HEK293T (cell line): ENCODE measurements at regions not wholly inside any gene's neighbourhood (a gene's known extent, or its start where the extent isn't known, plus 50 kb on each side); places are given as distances from the start of the nearest gene placed in this dataset.

ENCODE experiments used
- CTCF ChIA-PET: fragments of 350-600 bp; formaldehyde crosslinking; extraction: SDS; loops from one replicate; lab custom pipeline; 2021; ENCODE audit warnings: antibody characterized with exemption, inconsistent platforms; lab: Yijun Ruan, JAX
- POLR2A ChIA-PET: fragments of 350-600 bp; formaldehyde crosslinking; extraction: SDS; loops from one replicate; lab custom pipeline; 2020; ENCODE audit warnings: antibody characterized with exemption, inconsistent platforms; lab: Yijun Ruan, JAX
- DNase-seq: peaks from one replicate; pipeline ENCODE4 v3.0.0; 2012; ENCODE audit warnings: mixed read lengths; ENCODE audit errors: extremely low spot score
- ARNT ChIP-seq: fragments of 450-650 bp; IDR thresholded peaks from 2 replicates; pipeline ENCODE4 v1.6.1; 2017; ENCODE audit warnings: mild to moderate bottlenecking
- BHLHE40 ChIP-seq: fragments of 450-650 bp; IDR thresholded peaks from 2 replicates; pipeline ENCODE4 v1.6.1; 2016; ENCODE audit warnings: mild to moderate bottlenecking, moderate library complexity, borderline replicate concordance
- CTBP1 ChIP-seq: fragments of 450-650 bp; IDR thresholded peaks from 2 replicates; pipeline ENCODE4 v1.6.1; 2016; ENCODE audit warnings: borderline replicate concordance
- ELF4 ChIP-seq: fragments of 450-650 bp; IDR thresholded peaks from 2 replicates; pipeline ENCODE4 v1.6.1; 2017; ENCODE audit warnings: antibody characterized with exemption
- FOXA1 ChIP-seq: fragments of 450-650 bp; IDR thresholded peaks from 2 replicates; pipeline ENCODE4 v1.6.1; 2016; ENCODE audit warnings: mild to moderate bottlenecking
- FOXK2 ChIP-seq: fragments of 450-650 bp; IDR thresholded peaks from 2 replicates; pipeline ENCODE4 v1.6.1; 2016; ENCODE audit warnings: mild to moderate bottlenecking
- FOXM1 ChIP-seq: fragments of 450-650 bp; IDR thresholded peaks from 2 replicates; pipeline ENCODE4 v1.6.1; 2017; ENCODE audit warnings: mild to moderate bottlenecking, borderline replicate concordance
- HDGF ChIP-seq: fragments of 450-650 bp; IDR thresholded peaks from 2 replicates; pipeline ENCODE4 v1.6.1; 2017; ENCODE audit warnings: antibody characterized with exemption, borderline replicate concordance
- L3MBTL2 ChIP-seq: fragments of 450-650 bp; conservative IDR thresholded peaks from 2 replicates; pipeline ENCODE4 v1.6.1; 2016; ENCODE audit warnings: mild to moderate bottlenecking
- LEF1 ChIP-seq: fragments of 450-650 bp; IDR thresholded peaks from 2 replicates; pipeline ENCODE4 v1.6.1; 2017; ENCODE audit warnings: mild to moderate bottlenecking, borderline replicate concordance
- NFRKB ChIP-seq: fragments of 450-650 bp; IDR thresholded peaks from 2 replicates; pipeline ENCODE4 v1.6.1; 2016; ENCODE audit warnings: mild to moderate bottlenecking, moderate library complexity
- PKNOX1 ChIP-seq: fragments of 450-650 bp; IDR thresholded peaks from 2 replicates; pipeline ENCODE4 v1.6.1; 2016
- SP1 ChIP-seq: fragments of 450-650 bp; IDR thresholded peaks from 2 replicates; pipeline ENCODE4 v1.6.1; 2017
- SUZ12 ChIP-seq: fragments of 450-650 bp; IDR thresholded peaks from 2 replicates; pipeline ENCODE4 v1.6.1; 2016; ENCODE audit warnings: mild to moderate bottlenecking
- TARDBP ChIP-seq: fragments of 450-650 bp; IDR thresholded peaks from 2 replicates; pipeline ENCODE4 v1.6.1; 2016
- ZNF384 ChIP-seq: fragments of 450-650 bp; IDR thresholded peaks from 2 replicates; pipeline ENCODE4 v1.6.1; 2016

DNA sequence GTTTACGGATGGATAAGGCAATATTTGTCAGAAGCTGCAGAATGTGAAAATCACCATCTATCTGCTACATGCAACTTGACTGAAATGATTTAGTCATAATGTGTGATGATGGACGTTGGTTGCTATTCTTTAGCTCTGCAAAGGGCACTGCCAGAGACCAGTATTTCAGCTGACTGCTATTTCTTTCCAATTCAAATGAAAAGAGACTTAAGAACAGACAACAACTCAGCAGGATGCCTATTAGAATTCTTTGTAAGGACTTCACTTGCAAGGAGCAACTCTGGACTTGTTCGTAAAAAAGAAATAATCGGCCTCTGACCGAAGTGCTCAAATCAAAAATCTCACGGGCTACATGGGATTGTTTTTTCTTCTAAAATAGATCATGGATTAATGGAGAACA, 262.7 kb downstream of the DHX15 start:
- CTCF ChIA-PET = interaction anchor here (0.6 kb wide), 1 partner anchor 1427 kb away, joined by 3 read pairs; no protein-coding TSS in a partner anchor
- POLR2A ChIA-PET = no interaction called here
- no peak for DNase-seq
- TF ChIP-seq SUZ12 = no peak
- TF ChIP-seq ELF4 = no peak
- TF ChIP-seq L3MBTL2 = no peak
- TF ChIP-seq ZNF384 = no peak
- TF ChIP-seq CTBP1 = no peak
- TF ChIP-seq ARNT = no peak
- TF ChIP-seq TARDBP = no peak
- TF ChIP-seq LEF1 = no peak
- no peak for TF ChIP-seq PKNOX1
- TF ChIP-seq BHLHE40 = no peak
- no peak for TF ChIP-seq FOXA1
- TF ChIP-seq FOXK2 = no peak
- no peak for TF ChIP-seq SP1
- TF ChIP-seq NFRKB = no peak
- no peak for TF ChIP-seq FOXM1
- TF ChIP-seq HDGF = no peak

DNA sequence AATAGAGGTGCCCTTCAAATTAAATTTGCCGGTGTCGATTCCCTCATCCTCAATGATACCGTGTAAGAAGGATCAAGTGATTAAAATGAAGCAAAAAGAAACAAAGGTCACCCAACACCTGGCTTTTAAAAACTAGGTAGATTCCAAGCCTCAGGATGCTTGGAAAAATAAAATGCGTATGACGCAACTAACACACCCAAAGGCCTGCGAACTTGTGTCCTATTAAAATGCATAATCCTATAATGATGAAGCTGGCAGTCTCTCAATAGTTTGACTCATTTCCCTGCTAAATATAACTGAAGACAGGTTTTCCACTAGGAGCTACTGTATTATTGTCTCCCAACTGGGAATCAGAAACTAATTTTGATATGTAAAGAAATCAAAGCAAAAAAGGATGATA, 263.2 kb downstream of the DHX15 start:
- CTCF ChIA-PET = no interaction called here
- POLR2A ChIA-PET = no interaction called here
- no peak for DNase-seq
- TF ChIP-seq L3MBTL2 (no peak), ARNT (no peak), PKNOX1 (no peak), HDGF (no peak), FOXK2 (no peak), CTBP1 (no peak), FOXA1 (no peak), TARDBP (no peak), FOXM1 (no peak), LEF1 (no peak), ZNF384 (no peak), ELF4 (no peak), SP1 (no peak)

DNA sequence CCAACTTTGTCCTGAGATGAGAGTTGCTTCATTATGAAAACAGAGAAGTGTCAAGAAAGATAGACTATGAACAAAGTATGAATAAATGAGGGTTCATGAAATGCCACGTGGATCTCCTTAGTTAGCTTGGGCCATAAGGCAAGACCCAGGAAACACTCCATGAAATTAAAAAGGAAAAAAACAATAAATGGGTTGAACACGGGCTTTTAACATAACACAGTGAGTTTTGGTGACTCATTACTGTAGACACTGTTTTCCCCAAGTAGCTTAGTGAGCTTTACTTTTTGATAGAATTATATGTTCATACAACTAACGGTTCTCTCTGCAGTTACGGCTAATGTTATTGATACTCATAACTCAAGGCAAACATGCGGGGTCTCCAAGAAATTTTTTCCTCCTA, 265.0 kb downstream of the DHX15 start:
- CTCF ChIA-PET = no interaction called here
- no peak for DNase-seq
- no peak for TF ChIP-seq NFRKB
- POLR2A ChIA-PET = no interaction called here

GRCh38 chr4:24315056-24315455, 269.3 kb downstream of the DHX15 start:
- ChIA-PET POLR2A (no interaction called here), CTCF (no interaction called here)
- no peak for DNase-seq
- TF ChIP-seq ARNT (no peak), HDGF (no peak)

GRCh38 chr4:24312261-24312913, 272.0 kb downstream of the DHX15 start:
- no peak for DNase-seq
- CTCF ChIA-PET = no interaction called here
- TF ChIP-seq L3MBTL2 = no peak
- TF ChIP-seq CTBP1 = no peak
- no peak for TF ChIP-seq SUZ12
- no peak for TF ChIP-seq NFRKB
- no peak for TF ChIP-seq SP1
- no peak for TF ChIP-seq LEF1
- no peak for TF ChIP-seq FOXA1
- TF ChIP-seq BHLHE40 = no peak
- no peak for TF ChIP-seq FOXK2
- no peak for TF ChIP-seq ELF4
- no peak for TF ChIP-seq HDGF
- POLR2A ChIA-PET = no interaction called here

DNA sequence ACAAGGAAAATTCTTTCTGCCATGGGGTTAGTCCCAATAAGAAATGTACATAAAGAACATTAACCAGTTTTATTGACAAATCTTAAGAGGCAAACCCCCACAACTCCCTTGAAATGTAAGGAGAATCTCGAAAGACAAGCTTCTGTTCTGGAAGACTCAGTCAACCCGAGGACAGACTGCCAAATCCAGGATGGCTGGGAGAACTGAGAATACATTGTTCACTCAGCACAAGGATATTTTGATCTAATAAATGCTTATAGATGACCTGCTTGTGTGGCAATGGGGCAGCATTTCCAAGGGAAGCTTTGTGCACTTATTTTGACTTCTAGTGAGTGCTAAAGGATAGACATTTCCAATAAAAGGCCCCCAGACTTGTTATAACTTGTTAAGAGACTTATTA, 280.4 kb downstream of the DHX15 start:
- ChIA-PET CTCF (no interaction called here), POLR2A (no interaction called here)
- DNase-seq = no peak
- TF ChIP-seq ELF4 (no peak), FOXM1 (no peak), ZNF384 (no peak), HDGF (no peak), SUZ12 (no peak), TARDBP (no peak), FOXK2 (no peak), LEF1 (no peak), ARNT (no peak), SP1 (no peak), L3MBTL2 (no peak), PKNOX1 (no peak), BHLHE40 (no peak), NFRKB (no peak), FOXA1 (no peak), CTBP1 (no peak)

- no peak for TF ChIP-seq TARDBP
- no peak for TF ChIP-seq HDGF
- no peak for TF ChIP-seq NFRKB
- TF ChIP-seq L3MBTL2 = no peak
- no peak for TF ChIP-seq ZNF384
- no peak for TF ChIP-seq ARNT
- CTCF ChIA-PET = no interaction called here
- no peak for DNase-seq
- POLR2A ChIA-PET = no interaction called here
Observed at GRCh38 chr4:24298911-24299310, 285.4 kb downstream of the DHX15 start.
